Gastrocnemius medialis (tissue), 4 donors: ENCODE measurements at regions not wholly inside any gene's neighbourhood (a gene's known extent, or its start where the extent isn't known, plus 50 kb on each side); places are given as distances from the start of the nearest gene placed in this dataset.

Experiments used
- ATAC-seq, 2 donors: fragments of 150-250 bp; one replicate each; pipeline ENCODE4 v1.9.1; 2016
- DNase-seq, 2 donors: peaks; one replicate each; pipeline ENCODE4 v3.0.0-alpha.2; 2019
- H3K27ac ChIP-seq, 4 donors: fragments of 200-600 bp; sonication (generic); 1 replicate in 1 of 4; 2 replicates in 3 of 4; pipeline ENCODE4 v1.5.1; 2016 to 2018; ENCODE audit warnings: mild to moderate bottlenecking in 2 of 4, moderate library complexity in 1 of 4
- H3K27me3 ChIP-seq, 3 donors: fragments of 200-600 bp; sonication (generic) in 2 of 3; 1 replicate in 1 of 3; 2 replicates in 2 of 3; pipeline versions ENCODE4 v1.5.1 to v1.6.0; 2016 to 2019; ENCODE audit warnings: mild to moderate bottlenecking in 1 of 3, moderate library complexity in 1 of 3
- H3K36me3 ChIP-seq, 2 donors: fragments of 200-600 bp; sonication (generic) in 1 of 2; one replicate each; pipeline ENCODE4 v1.5.1; 2017 to 2018
- H3K4me1 ChIP-seq, 2 donors: fragments of 200-600 bp; sonication (generic) in 1 of 2; one replicate each; pipeline ENCODE4 v1.5.1; 2016 to 2017; ENCODE audit warnings: mild to moderate bottlenecking in 2 of 2
- H3K4me3 ChIP-seq, 4 donors: fragments of 200-600 bp; sonication (generic) in 3 of 4; 1 replicate in 1 of 4; 2 replicates in 3 of 4; pipeline ENCODE4 v1.5.1; 2016 to 2019; ENCODE audit warnings: mild to moderate bottlenecking in 2 of 4
- H3K9me3 ChIP-seq, 3 donors: fragments of 200-600 bp; sonication (generic) in 2 of 3; 1 replicate in 1 of 3; 2 replicates in 2 of 3; pipeline ENCODE4 v1.5.1; 2016 to 2019
- CTCF ChIP-seq, 5 experiments: fragments of 450-650 bp in 3 of 5; fragments of 200-600 bp in 2 of 5; sonication (generic) in 2 of 5; IDR thresholded peaks in 4 of 5; conservative IDR thresholded peaks in 1 of 5; 1 replicate in 4 of 5; 2 replicates in 1 of 5; pipeline ENCODE4 v1.5.1; 2016 to 2019; ENCODE audit warnings: antibody characterized with exemption in 5 of 5, mild to moderate bottlenecking in 3 of 5, moderate library complexity in 3 of 5
- POLR2A ChIP-seq, 2 donors: fragments of 450-650 bp; IDR thresholded peaks; one replicate each; pipeline ENCODE4 v1.6.1; 2017; ENCODE audit warnings: antibody characterized with exemption in 2 of 2, mild to moderate bottlenecking in 2 of 2, moderate library complexity in 2 of 2
- in situ Hi-C, 4 donors: fragments of 200-750 bp; cut with MboI; loops; one replicate each; pipeline versions ENCODE4 v1.15.0 to v1.8.0; 2017; ENCODE audit warnings: low sequenced_read_pairs in 4 of 4
- intact Hi-C: fragments of 100-400 bp; cut with DNase I; formaldehyde crosslinking; loops from one replicate; pipeline ENCODE4 v1.15.1; 2023; ENCODE audit warnings: low total_unique reads

- in situ Hi-C loops: no loop called here
- no peaks in the 10 kb centered on the region for H3K4me1 ChIP-seq
- H3K36me3 ChIP-seq: no peaks in the 10 kb centered on the region
- H3K27ac ChIP-seq: no peak overlapping the region
- no peak for DNase-seq
- no peaks in the 10 kb centered on the region for H3K27me3 ChIP-seq
- H3K9me3 ChIP-seq: no peaks in the 10 kb centered on the region
- no peak for ATAC-seq
- TF ChIP-seq POLR2A (IDR thresholded peaks at IDR 0.05): no peak
- TF ChIP-seq CTCF (IDR thresholded peaks at IDR 0.05 in 4 of 5, conservative IDR thresholded peaks at IDR 0.05 in 1 of 5): no peak
- intact Hi-C loops: no loop called here
- H3K4me3 ChIP-seq: no peak overlapping the region
These were observed 275.6 kb downstream of the PIK3C3 start for GRCh38 chr18:42230636-42231035.

GRCh38 chr18:42231284-42231683 lies 276.2 kb downstream of the PIK3C3 start:
- in situ Hi-C loops: no loop called here
- DNase-seq: no peak
- no peak overlapping the region for H3K4me3 ChIP-seq
- no peaks in the 10 kb centered on the region for H3K9me3 ChIP-seq
- H3K27me3 ChIP-seq: no peaks in the 10 kb centered on the region
- H3K36me3 ChIP-seq: no peaks in the 10 kb centered on the region
- ATAC-seq: no peak
- TF ChIP-seq CTCF (IDR thresholded peaks at IDR 0.05 in 4 of 5, conservative IDR thresholded peaks at IDR 0.05 in 1 of 5) (no peak), POLR2A (IDR thresholded peaks at IDR 0.05) (no peak)
- no peaks in the 10 kb centered on the region for H3K4me1 ChIP-seq
- no peak overlapping the region for H3K27ac ChIP-seq
- intact Hi-C loops: no loop called here

- no peaks in the 10 kb centered on the region for H3K9me3 ChIP-seq
- no peaks in the 10 kb centered on the region for H3K27me3 ChIP-seq
- TF ChIP-seq CTCF (IDR thresholded peaks at IDR 0.05 in 4 of 5, conservative IDR thresholded peaks at IDR 0.05 in 1 of 5) (no peak), POLR2A (IDR thresholded peaks at IDR 0.05) (no peak)
- no peaks in the 10 kb centered on the region for H3K4me1 ChIP-seq
- H3K36me3 ChIP-seq: no peaks in the 10 kb centered on the region
- no peak for ATAC-seq
- intact Hi-C loops: no loop called here
- DNase-seq: no peak
- no peak overlapping the region for H3K27ac ChIP-seq
- in situ Hi-C loops: no loop called here
- H3K4me3 ChIP-seq: no peak overlapping the region
These were observed 276.8 kb downstream of the PIK3C3 start for GRCh38 chr18:42231796-42232195.

- H3K27ac ChIP-seq: no peak overlapping the region
- no peaks in the 10 kb centered on the region for H3K9me3 ChIP-seq
- no peaks in the 10 kb centered on the region for H3K27me3 ChIP-seq
- H3K4me1 ChIP-seq: no peaks in the 10 kb centered on the region
- in situ Hi-C loops: no loop called here
- intact Hi-C loops: no loop called here
- DNase-seq (no peak), ATAC-seq (no peak)
- no peaks in the 10 kb centered on the region for H3K36me3 ChIP-seq
- TF ChIP-seq POLR2A (IDR thresholded peaks at IDR 0.05): no peak
- no peak overlapping the region for H3K4me3 ChIP-seq
These were observed 278.9 kb downstream of the PIK3C3 start for GRCh38 chr18:42233908-42234307.

- no peaks in the 10 kb centered on the region for H3K9me3 ChIP-seq
- DNase-seq: no peak
- H3K4me1 ChIP-seq: no peaks in the 10 kb centered on the region
- in situ Hi-C loops (no loop called here), intact Hi-C loops (no loop called here)
- H3K36me3 ChIP-seq: no peaks in the 10 kb centered on the region
- H3K27ac ChIP-seq: no peak overlapping the region
- H3K27me3 ChIP-seq: no peaks in the 10 kb centered on the region
- H3K4me3 ChIP-seq: no peak overlapping the region
- TF ChIP-seq CTCF (IDR thresholded peaks at IDR 0.05 in 4 of 5, conservative IDR thresholded peaks at IDR 0.05 in 1 of 5) (no peak), POLR2A (IDR thresholded peaks at IDR 0.05) (no peak)
- no peak for ATAC-seq
These were observed 287.7 kb downstream of the PIK3C3 start for GRCh38 chr18:42242758-42243157.
